ENCODE measurements at regions not wholly inside any gene's neighbourhood (a gene's known extent, or its start where the extent isn't known, plus 50 kb on each side); places are given as distances from the start of the nearest gene placed in this dataset.

- H3K4me3 ChIP-seq (ENCODE audit: severe bottlenecking) = no peak overlapping the region
- ATAC-seq (ENCODE audit: low read depth) = no peak
- H3K27ac ChIP-seq (ENCODE audit: poor library complexity, severe bottlenecking) = no peak overlapping the region
- no peaks in the 10 kb centered on the region for H3K27me3 ChIP-seq (ENCODE audit: insufficient read depth, poor library complexity, severe bottlenecking)
- no peaks in the 10 kb centered on the region for H3K4me1 ChIP-seq (ENCODE audit: insufficient read depth, poor library complexity, severe bottlenecking)
- H3K36me3 ChIP-seq (ENCODE audit: low read depth) = no peaks in the 10 kb centered on the region
- TF ChIP-seq CTCF (IDR thresholded peaks at IDR 0.05; ENCODE audit: poor library complexity, severe bottlenecking) = no peak
- no peaks in the 10 kb centered on the region for H3K9me3 ChIP-seq (ENCODE audit: severe bottlenecking)
- no peak for DNase-seq (ENCODE audit: low spot score)
Measured at GRCh38 chr4:98745366-98745765, 87.0 kb upstream of the TSPAN5 start.

- TF ChIP-seq CTCF (IDR thresholded peaks at IDR 0.05; ENCODE audit: poor library complexity, severe bottlenecking) = no peak
- H3K27ac ChIP-seq (ENCODE audit: poor library complexity, severe bottlenecking) = no peak overlapping the region
- H3K36me3 ChIP-seq (ENCODE audit: low read depth) = no peaks in the 10 kb centered on the region
- no peaks in the 10 kb centered on the region for H3K9me3 ChIP-seq (ENCODE audit: severe bottlenecking)
- ATAC-seq (ENCODE audit: low read depth) (no peak), DNase-seq (ENCODE audit: low spot score) (no peak)
- H3K4me1 ChIP-seq (ENCODE audit: insufficient read depth, poor library complexity, severe bottlenecking) = no peaks in the 10 kb centered on the region
- H3K4me3 ChIP-seq (ENCODE audit: severe bottlenecking) = no peak overlapping the region
- H3K27me3 ChIP-seq (ENCODE audit: insufficient read depth, poor library complexity, severe bottlenecking) = no peaks in the 10 kb centered on the region
Measured at GRCh38 chr4:98744372-98745150, 86.2 kb upstream of the TSPAN5 start.

GRCh38 chr4:98741952-98742351, 83.5 kb upstream of the TSPAN5 start:
- no peak for ATAC-seq (ENCODE audit: low read depth)

GRCh38 chr4:98739751-98740150, 81.3 kb upstream of the TSPAN5 start:
- no peak overlapping the region for H3K27ac ChIP-seq (ENCODE audit: poor library complexity, severe bottlenecking)
- H3K9me3 ChIP-seq (ENCODE audit: severe bottlenecking) = no peaks in the 10 kb centered on the region
- no peak for TF ChIP-seq CTCF (IDR thresholded peaks at IDR 0.05; ENCODE audit: poor library complexity, severe bottlenecking)

More at GRCh38 chr4:98741952-98742351, 83.5 kb upstream of the TSPAN5 start:
- Histone ChIP-seq H3K36me3 (ENCODE audit: low read depth) (no peaks in the 10 kb centered on the region), H3K4me1 (ENCODE audit: insufficient read depth, poor library complexity, severe bottlenecking) (no peaks in the 10 kb centered on the region), H3K27ac (ENCODE audit: poor library complexity, severe bottlenecking) (no peak overlapping the region), H3K27me3 (ENCODE audit: insufficient read depth, poor library complexity, severe bottlenecking) (no peaks in the 10 kb centered on the region), H3K4me3 (ENCODE audit: severe bottlenecking) (no peak overlapping the region), H3K9me3 (ENCODE audit: severe bottlenecking) (no peaks in the 10 kb centered on the region)
- no peak for TF ChIP-seq CTCF (IDR thresholded peaks at IDR 0.05; ENCODE audit: poor library complexity, severe bottlenecking)
- no peak for DNase-seq (ENCODE audit: low spot score)

GRCh38 chr4:98733601-98734000, 75.2 kb upstream of the TSPAN5 start:
- Histone ChIP-seq H3K27me3 (ENCODE audit: insufficient read depth, poor library complexity, severe bottlenecking) (no peaks in the 10 kb centered on the region), H3K27ac (ENCODE audit: poor library complexity, severe bottlenecking) (no peak overlapping the region), H3K36me3 (ENCODE audit: low read depth) (no peaks in the 10 kb centered on the region), H3K4me3 (ENCODE audit: severe bottlenecking) (no peak overlapping the region), H3K4me1 (ENCODE audit: insufficient read depth, poor library complexity, severe bottlenecking) (peaks cover 6% of the 10 kb centered on the region), H3K9me3 (ENCODE audit: severe bottlenecking) (no peaks in the 10 kb centered on the region)
- DNase-seq (ENCODE audit: low spot score) (no peak), ATAC-seq (ENCODE audit: low read depth) (no peak)
- TF ChIP-seq CTCF (IDR thresholded peaks at IDR 0.05; ENCODE audit: poor library complexity, severe bottlenecking) = no peak

More at GRCh38 chr4:98739751-98740150, 81.3 kb upstream of the TSPAN5 start:
- no peaks in the 10 kb centered on the region for H3K27me3 ChIP-seq (ENCODE audit: insufficient read depth, poor library complexity, severe bottlenecking)
- no peak for DNase-seq (ENCODE audit: low spot score)
- no peaks in the 10 kb centered on the region for H3K4me1 ChIP-seq (ENCODE audit: insufficient read depth, poor library complexity, severe bottlenecking)
- no peak for ATAC-seq (ENCODE audit: low read depth)
- H3K36me3 ChIP-seq (ENCODE audit: low read depth) = no peaks in the 10 kb centered on the region
- no peak overlapping the region for H3K4me3 ChIP-seq (ENCODE audit: severe bottlenecking)
